SHP77 (cell line): ENCODE measurements at regions not wholly inside any gene's neighbourhood (a gene's known extent, or its start where the extent isn't known, plus 50 kb on each side); places are given as distances from the start of the nearest gene placed in this dataset.

ENCODE experiments used
- DNase-seq, 2 experiments: peaks; one replicate each; lab custom pipeline; 2025; lab: John Stamatoyannopoulos, UW

- DNase-seq: no peak
Measured at GRCh38 chr2:120916446-120916845, 180.8 kb downstream of the GLI2 start.

GRCh38 chr2:120917886-120918285 lies 182.2 kb downstream of the GLI2 start:
- DNase-seq: no peak

DNA sequence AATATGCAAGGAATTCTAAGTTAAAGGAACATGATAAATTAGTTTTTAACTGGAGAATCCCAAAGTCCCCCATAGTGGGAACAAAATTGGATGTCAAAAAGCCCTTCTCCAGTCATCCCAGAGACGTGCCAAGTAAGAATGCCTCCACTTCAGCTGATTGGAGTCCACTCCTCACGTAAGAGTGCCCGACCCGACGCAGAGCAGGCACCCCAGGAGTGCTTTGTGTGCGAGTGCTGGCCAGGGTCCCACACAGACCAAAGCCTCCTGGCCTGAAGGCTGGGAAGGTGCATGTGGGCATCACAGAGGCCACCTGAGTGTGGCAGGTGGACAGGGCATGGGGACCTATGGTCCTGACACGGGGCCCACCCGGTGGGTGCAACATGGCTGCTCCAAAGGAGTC lies 183.5 kb downstream of the GLI2 start:
- no peak for DNase-seq

DNA sequence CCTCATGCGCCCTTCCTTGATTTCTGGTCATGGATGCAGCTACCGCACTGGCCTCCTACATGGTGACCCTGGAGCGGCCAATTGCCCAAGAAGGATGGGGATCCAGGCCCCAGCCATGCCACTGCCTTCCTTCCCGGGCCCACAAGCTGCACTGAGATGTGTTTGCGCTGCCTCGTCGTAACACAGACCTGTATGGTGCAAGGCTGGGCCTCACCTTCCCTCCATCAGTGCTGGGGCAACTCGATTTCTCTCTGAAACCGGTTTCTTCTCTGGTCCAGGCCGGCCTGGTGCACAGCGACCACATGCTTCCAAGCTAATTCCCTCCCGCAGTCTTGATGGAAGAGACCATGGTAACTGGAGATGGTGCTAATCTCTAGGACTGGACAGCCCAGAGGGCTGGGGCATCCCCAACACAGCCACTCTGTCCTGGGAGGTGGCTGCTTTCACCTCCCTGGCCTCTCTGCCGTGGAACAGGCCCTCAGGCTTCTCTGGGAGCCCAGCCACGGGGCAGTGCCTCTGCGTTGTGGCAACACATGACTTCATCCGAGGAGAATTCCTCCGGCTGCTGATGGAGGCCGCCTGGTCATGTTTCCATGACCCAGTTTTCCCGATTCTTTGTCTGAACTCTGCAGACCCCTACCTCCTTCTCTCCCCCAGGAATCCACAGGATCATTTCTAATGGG lies 184.2 kb downstream of the GLI2 start:
- DNase-seq: no peak

- no peak for DNase-seq
Measured at GRCh38 chr2:120920454-120921148, 184.9 kb downstream of the GLI2 start.

DNA sequence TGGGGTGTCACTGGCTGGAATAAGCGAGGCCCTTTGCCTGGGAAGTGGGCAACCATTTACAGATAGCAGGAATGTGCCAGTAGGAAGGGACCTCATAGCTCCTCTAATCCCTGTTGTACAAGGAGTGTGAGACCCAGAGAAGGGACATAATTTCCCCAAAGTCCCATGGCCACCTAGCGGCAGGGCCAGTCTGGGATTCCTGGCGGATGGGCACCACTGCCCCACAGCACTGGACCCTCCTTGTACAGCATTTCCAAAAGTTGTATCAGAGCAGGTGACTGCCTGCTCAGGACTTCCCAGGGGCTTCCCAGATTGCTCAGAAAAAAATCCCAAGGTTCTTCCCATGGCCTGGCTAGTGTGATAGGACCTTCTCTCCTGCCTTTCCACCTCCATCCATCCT lies 185.8 kb downstream of the GLI2 start:
- DNase-seq: no peak

DNA sequence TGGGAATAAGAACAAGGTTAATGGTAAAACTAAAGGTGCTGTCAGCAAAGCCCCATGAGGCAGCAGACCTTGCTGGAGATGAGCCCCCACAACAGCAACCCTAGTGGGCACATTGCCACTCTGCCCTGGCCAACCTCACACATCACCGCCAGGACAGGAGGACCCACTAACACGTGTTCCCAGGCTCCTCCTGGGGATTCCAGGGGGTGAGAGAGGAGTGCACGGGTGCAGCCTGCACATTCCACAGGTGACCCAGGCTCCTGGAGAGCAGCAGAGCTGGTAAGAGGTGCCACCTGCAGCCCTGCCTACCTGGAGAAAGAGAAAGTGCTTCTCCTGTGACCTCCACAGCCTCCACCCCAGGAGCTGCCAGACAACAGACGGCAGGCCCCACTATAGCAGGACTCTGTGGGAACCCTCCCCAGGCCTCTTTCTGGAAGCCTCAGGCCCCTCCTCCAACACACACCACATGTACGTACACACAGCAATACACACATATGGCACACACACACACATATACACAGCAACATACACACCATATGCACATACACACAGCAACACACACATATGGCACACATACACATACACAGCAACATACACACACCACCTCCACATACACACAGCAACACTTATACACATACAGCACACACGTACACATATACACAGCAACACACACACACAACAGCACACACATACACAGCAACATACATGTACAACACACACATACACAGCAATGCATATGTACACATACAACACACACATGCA lies 187.1 kb downstream of the GLI2 start:
- DNase-seq: no peak

GRCh38 chr2:120923426-120923825 lies 187.8 kb downstream of the GLI2 start:
- DNase-seq: no peak

DNA sequence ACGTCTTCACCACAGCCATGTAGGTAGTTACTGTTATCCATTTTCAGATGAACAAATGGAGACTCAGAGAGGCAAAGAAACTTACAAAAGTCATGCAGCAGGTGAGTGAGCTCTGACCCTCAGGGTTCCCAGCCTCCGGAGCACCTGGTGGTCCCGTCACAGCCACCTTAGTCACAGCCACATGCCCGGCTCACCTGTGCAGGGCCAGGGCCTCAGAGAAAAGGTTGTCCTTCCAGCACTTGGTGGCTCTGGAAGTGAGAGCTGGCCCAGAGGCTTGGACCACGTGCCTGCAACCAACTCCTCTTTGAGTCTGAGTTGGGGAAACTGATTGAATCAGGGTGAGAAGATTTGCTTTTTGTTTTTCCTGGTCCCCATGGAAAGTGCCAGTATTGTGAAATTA lies 189.3 kb downstream of the GLI2 start:
- no peak for DNase-seq

GRCh38 chr2:120926463-120927264 lies 191.0 kb downstream of the GLI2 start:
- no peak for DNase-seq

GRCh38 chr2:120927265-120927628 lies 191.6 kb downstream of the GLI2 start:
- DNase-seq: no peak

DNA sequence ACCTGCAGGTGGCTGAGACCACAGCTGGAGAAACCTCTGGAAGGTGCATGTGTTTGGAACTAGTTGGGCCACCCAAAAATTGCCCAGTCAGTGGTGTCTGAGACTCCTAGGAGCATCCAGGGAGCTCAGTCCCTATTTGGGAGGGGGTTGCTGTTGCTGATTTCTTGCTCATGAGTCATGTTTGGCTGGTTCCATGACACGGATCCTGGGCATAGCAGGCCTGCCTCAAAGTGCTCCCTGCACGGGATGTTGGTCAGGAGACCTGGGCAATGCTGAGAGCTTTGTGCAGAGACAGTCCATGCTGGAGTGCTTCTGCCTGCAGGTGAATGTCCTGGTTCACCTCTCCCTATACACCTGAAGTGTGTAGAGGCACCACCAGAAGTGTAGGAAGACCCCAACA lies 194.2 kb downstream of the GLI2 start:
- DNase-seq: no peak

DNA sequence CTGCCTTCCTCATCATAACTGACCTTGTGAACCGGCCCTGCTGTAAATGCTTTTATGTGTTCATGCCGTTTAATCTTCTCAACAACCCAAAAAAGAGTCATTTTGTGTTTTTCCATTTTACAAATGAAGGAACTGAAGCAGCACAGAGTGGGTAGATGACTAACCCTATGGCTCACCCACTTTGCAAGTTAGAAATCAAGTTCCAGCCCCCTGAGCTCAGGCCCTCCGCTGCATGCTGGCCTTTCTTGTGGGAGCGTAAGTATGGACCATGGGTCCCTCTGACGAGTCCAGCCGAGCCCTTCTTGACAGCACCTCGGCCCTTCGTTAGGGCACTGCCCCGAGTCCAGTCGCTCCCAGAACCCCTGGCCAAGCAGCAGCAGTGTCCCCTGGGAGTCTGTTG lies 194.6 kb downstream of the GLI2 start:
- DNase-seq: no peak

DNA sequence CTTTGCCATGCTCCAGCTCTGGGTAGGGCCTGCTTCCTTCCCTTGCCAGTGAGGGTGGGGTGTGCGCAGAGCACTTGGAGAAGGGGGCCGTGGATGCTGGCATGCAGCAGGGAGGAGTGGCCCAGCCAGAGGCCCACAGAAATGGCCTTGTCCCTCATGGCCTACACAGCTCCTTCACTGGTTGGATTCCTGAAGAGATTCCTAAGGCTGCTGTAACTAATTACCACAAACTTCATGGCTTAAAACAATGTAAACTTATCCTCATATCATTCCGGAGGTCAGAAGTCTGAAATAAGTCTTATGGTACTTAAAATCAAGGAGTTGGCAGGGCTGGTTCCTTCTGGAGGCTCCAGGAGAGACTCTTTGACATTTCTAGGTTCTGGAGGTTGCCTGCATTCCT lies 195.2 kb downstream of the GLI2 start:
- DNase-seq: no peak

- DNase-seq: no peak
Measured at GRCh38 chr2:120932472-120932871, 196.8 kb downstream of the GLI2 start.

DNA sequence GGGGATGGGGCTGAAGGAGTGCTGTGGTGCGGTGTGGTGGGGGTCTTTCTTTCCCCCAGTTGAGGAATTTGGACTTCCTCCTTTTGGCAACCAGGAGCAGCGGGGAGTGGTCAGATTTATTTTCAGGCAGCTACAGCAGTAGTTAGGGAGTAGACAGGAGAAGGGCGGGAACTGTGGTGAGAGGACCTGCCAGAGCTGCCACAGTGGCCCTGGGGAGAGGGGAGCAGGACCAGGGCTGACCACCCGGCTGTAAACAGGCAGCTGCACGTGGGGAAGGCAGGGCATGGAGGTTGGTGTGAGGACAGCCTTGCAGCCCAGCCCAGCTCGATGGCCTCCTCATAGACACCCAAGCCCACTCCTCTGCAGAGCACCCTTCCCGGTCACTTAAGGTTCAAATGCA lies 197.2 kb downstream of the GLI2 start:
- DNase-seq: no peak

DNA sequence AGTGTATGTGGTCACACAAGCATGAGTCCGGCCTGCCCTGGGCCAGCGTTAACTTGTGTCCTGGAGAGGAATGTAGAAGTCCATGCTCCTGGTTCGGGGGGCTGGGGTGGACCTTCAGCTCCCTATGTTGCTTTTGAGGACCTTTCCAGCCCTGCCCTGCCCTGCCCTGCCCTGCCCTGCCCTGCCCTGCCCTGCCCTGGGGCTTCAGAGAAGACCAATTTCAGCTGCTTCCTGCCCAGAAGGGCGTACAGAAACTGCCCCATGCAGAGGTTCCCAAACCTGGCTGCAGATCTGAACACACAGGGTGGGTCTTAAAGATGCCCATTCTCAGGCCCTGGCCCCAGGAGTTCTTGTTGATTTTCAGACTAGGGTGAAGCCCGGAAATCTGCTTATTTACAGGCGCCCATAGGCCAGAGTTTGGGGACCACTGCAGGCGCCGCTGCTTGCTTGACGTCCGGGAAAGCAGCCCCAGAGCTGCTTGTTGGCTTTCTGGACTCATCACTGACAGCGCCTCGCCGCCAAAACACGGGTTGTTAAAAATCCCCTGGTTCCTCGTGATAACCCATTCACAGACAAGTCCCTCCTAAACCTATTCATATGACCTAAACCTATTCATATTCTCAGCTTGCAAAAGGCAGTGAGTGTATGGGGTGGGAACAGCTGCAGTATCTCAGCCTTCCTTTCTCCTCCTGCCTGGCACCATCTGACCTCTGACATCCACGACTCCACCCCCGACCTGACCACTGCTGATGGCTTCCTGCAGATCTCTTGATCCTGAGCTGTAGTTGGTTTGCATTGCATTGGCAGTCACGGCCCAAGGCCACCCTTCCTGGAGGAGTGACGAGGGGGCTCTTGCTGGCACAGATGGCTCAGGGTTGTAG lies 198.3 kb downstream of the GLI2 start:
- no peak for DNase-seq

DNA sequence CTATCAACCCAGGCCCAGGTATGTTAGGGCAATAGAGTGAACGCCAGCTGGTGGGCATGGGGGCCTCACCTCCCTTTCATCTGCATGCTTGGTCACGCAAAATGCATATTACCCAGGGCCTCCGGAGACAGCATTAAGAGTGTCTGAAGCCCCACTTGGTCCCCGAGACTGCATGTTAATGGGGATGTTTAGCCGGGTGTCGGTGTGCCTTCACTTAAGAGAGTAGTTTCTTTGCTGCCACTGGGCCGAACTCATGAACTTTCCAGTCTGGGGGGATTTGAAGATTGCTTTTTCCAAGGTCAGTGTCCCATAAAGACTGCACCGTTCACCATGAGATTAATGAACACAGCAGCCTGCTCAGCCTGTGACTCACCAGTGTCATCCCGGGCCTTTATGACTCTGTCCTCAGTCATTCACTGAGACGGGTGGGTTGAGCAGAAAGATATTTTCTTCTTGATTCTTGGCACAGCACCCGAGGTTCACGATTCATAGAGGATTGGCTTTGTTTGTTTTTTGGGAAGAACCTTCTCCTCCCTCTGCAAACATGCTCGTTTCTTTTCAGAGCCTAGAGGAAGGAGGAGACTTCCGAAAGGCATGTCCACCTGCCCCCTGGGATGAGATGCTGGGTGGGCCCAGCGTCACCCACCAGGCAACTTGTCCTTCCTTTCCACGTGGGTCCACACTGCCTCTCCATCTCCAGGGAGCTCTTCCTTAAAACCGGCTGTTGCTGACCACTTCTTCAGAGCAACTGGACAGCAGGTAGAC lies 199.1 kb downstream of the GLI2 start:
- DNase-seq: no peak

DNA sequence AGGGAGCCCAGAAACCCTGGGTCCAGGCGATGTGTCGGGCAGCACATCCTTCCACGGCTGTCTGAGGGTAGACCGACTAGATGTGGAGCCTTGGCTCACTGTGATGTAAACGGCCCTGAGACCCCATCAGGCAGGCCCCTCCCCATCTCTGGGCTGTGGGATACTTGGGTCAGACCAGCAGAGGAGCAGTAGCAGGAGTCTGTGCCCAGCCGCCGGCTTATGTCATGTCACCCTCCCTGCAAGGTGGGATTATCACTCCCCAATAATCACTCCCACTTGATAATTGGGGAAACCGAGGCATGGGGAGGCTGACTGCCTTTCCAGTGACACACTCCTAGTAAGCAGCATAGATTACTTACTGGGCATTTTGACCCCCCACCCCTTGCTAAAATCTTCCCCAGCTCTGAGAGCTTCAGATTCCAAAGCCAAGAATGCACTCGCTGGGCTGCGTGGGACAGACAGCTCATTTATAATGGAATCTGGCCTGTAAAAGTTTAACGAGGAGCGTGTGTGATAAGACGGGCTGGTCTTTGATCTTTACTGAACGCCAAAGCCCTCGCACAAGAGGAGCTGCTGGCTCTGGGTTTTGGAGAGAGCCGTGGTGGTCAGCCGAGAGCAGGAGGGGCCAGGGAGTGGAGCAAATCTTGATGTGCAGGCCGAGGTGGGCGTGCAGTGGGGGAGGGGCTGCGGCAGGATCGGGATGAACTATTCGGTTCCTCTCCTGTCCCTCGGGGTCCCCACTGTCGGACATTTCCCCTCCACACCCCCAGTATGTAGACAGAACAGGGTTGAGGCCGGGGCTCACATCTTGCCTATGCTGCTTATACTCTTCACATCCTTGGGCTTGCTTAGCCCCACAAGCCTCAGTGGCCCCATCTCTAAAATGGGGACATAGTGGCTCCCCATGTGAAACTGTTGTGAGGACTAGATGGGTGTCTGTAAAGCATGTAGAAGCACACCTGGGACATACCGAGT lies 200.0 kb downstream of the GLI2 start:
- no peak for DNase-seq
